ENCODE measurements at regions not wholly inside any gene's neighbourhood (a gene's known extent, or its start where the extent isn't known, plus 50 kb on each side); places are given as distances from the start of the nearest gene placed in this dataset.

GRCh38 chr2:78682781-78683180 lies 342.7 kb upstream of the REG3G start:
- H3K14ac ChIP-seq (ENCODE audit: insufficient read depth, low read length) = no peak overlapping the region
- no peak overlapping the region for H2BK12ac ChIP-seq (ENCODE audit: insufficient read length, low read depth, low read length)
- no peaks in the 10 kb centered on the region for H3K9me3 ChIP-seq (ENCODE audit: control insufficient read depth, low read depth, low read length)
- H3K27me3 ChIP-seq (ENCODE audit: insufficient read depth, low read length) = no peaks in the 10 kb centered on the region
- no peak overlapping the region for H4K8ac ChIP-seq (replicated peaks; ENCODE audit: insufficient read length, low read depth, low read length)
- Mint-ChIP-seq H3K4me3 (no peak overlapping the region), H3K27ac (no peak overlapping the region), H3K36me3 (ENCODE audit: insufficient read depth in 1 of 3, low read depth in 3 of 3) (no peaks in the 10 kb centered on the region), H3K4me1 (no peaks in the 10 kb centered on the region), H3K27me3 (ENCODE audit: low read depth) (no peaks in the 10 kb centered on the region), H3K9me3 (peaks cover 0 to 3% of the 10 kb centered on the region in 2 experiments; a peak in 2 of 5 replicates)
- no peaks in the 10 kb centered on the region for H3K4me1 ChIP-seq (ENCODE audit: insufficient read depth, low read length)
- H2BK120ac ChIP-seq (ENCODE audit: low read depth, low read length, poor library complexity, severe bottlenecking) = no peak overlapping the region
- H4K91ac ChIP-seq (ENCODE audit: insufficient read length, low read depth, low read length) = no peak overlapping the region
- no peak overlapping the region for H3K18ac ChIP-seq (ENCODE audit: insufficient read length, low read depth, low read length)
- H3K27ac ChIP-seq (ENCODE audit: insufficient read length, low read depth, low read length) = no peak overlapping the region
- H2AFZ ChIP-seq (ENCODE audit: low read length) = no peak overlapping the region
- no peak overlapping the region for H3K9ac ChIP-seq (ENCODE audit: extremely low read depth, insufficient read length, low read length)
- no peak overlapping the region for H2BK5ac ChIP-seq (ENCODE audit: insufficient read length, low read length)
- no CpG with 5 or more reads among the region's 3 CpGs for WGBS (ENCODE audit: extremely low coverage, insufficient read length, low lambda C conversion rate)
- H2BK15ac ChIP-seq (ENCODE audit: low read depth, low read length) = no peak overlapping the region
- H2BK20ac ChIP-seq (ENCODE audit: low read depth, low read length, poor library complexity, severe bottlenecking) = no peak overlapping the region
- no peak overlapping the region for H3K56ac ChIP-seq (ENCODE audit: insufficient read length, low read depth, low read length)
- no peaks in the 10 kb centered on the region for H3K79me2 ChIP-seq (ENCODE audit: insufficient read depth, low read length)
- no peak overlapping the region for H2AK5ac ChIP-seq (ENCODE audit: insufficient read length, low read length)
- no peaks in the 10 kb centered on the region for H4K20me1 ChIP-seq (ENCODE audit: control insufficient read depth, insufficient read depth, insufficient read length)
- no peak overlapping the region for H4K5ac ChIP-seq (ENCODE audit: insufficient read length, low read depth, low read length)
- H3K23me2 ChIP-seq (ENCODE audit: insufficient read length, low read depth, low read length, poor library complexity, severe bottlenecking) = no peaks in the 10 kb centered on the region
- H3K4ac ChIP-seq (ENCODE audit: low read depth, low read length) = no peak overlapping the region
- no peaks in the 10 kb centered on the region for H3K79me1 ChIP-seq (ENCODE audit: insufficient read depth, low read depth, low read length, poor library complexity, severe bottlenecking)
- H3K4me2 ChIP-seq (ENCODE audit: insufficient read depth, insufficient read length, low read length) = no peak overlapping the region
- TF ChIP-seq CTCF (conservative IDR thresholded peaks at IDR 0.05) = no peak
- no peak overlapping the region for H3K23ac ChIP-seq (ENCODE audit: insufficient read length, low read depth, low read length)
- DNase-seq = no peak
- no peak overlapping the region for H3T11ph ChIP-seq (ENCODE audit: low read length)

All from H9 (cell line).